Adipocyte (in vitro differentiated cells): ENCODE measurements at regions not wholly inside any gene's neighbourhood (a gene's known extent, or its start where the extent isn't known, plus 50 kb on each side); places are given as distances from the start of the nearest gene placed in this dataset.
"Not testable (repeated sequence)": the region's sequence is repeated elsewhere in the genome, so short reads cannot be mapped to it uniquely, and the experiment has no call there.

Source experiments
- DNase-seq: peaks from one replicate; pipeline ENCODE4 v3.0.0-alpha.2; 2015; ENCODE audit warnings: low read depth
- H3K27me3 ChIP-seq: replicated peaks from 2 replicates; pipeline ENCODE4 v1.7.0; 2013; ENCODE audit warnings: mild to moderate bottlenecking, low read length, moderate library complexity; ENCODE audit not compliant: control insufficient read depth, insufficient read depth
- H3K36me3 ChIP-seq: 2 replicates; pipeline ENCODE4 v1.7.0; 2013; ENCODE audit warnings: low read length, mild to moderate bottlenecking, moderate library complexity; ENCODE audit not compliant: control insufficient read depth, insufficient read depth, severe bottlenecking
- H3K4me1 ChIP-seq: 2 replicates; pipeline ENCODE4 v1.7.0; 2013; ENCODE audit warnings: mild to moderate bottlenecking, low read length, moderate library complexity; ENCODE audit not compliant: control insufficient read depth, insufficient read depth
- H3K4me3 ChIP-seq: 2 replicates; pipeline ENCODE4 v1.7.0; 2013; ENCODE audit warnings: mild to moderate bottlenecking, low read length, moderate library complexity
- H3K9ac ChIP-seq: 2 replicates; pipeline ENCODE4 v1.7.0; 2013; ENCODE audit warnings: mild to moderate bottlenecking, low read length, moderate library complexity
- H3K9me3 ChIP-seq: 2 replicates; pipeline ENCODE4 v1.7.0; 2013; ENCODE audit warnings: mild to moderate bottlenecking, low read length, moderate library complexity; ENCODE audit not compliant: control insufficient read depth

DNA sequence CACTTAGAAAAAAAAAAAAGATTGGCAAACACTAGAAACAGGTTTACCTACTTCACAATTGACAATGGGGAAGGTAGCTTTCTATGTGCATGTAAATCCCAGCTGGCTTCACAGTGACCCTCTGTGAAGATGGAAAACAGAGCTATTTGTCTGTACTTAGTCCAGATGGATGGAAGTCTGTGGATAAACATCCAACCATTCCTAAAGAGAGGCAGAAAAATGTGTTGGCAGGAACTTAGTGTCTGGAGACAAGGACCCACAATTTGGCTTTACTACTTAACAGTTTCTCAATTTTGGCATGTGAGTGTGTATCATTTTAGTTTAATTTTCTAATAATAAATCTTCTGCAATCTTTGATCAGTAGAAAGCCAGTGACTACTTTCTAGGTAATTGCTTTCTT is 154.4 kb downstream of the RAD51AP2 start:
- DNase-seq: no peak
- Histone ChIP-seq H3K36me3 (no peaks in the 10 kb centered on the region), H3K9me3 (no peaks in the 10 kb centered on the region), H3K27me3 (no peaks in the 10 kb centered on the region), H3K4me3 (no peak overlapping the region), H3K9ac (no peak overlapping the region), H3K4me1 (no peaks in the 10 kb centered on the region)

DNA sequence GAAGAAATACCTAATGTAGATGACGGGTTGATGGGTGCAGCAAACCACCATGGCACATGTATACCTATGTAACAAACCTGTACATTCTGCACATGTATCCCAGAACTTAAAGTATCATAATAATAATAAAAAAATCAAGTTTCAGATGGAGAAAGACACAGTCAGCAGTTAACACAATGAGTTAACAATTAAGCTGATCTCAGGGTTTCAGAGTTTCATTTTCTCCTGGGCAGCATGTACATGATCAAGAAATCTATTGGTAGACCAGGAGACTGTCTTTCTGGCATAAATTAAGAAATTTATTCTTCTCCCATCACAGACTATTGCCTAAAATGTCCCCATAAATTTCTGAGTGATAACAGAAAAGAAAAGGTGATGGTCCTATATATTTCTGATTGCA is 155.3 kb downstream of the RAD51AP2 start:
- H3K9me3 ChIP-seq: no peaks in the 10 kb centered on the region
- no peak overlapping the region for H3K4me3 ChIP-seq
- no peak for DNase-seq
- no peaks in the 10 kb centered on the region for H3K27me3 ChIP-seq
- H3K4me1 ChIP-seq: no peaks in the 10 kb centered on the region
- no peaks in the 10 kb centered on the region for H3K36me3 ChIP-seq
- H3K9ac ChIP-seq: no peak overlapping the region

DNA sequence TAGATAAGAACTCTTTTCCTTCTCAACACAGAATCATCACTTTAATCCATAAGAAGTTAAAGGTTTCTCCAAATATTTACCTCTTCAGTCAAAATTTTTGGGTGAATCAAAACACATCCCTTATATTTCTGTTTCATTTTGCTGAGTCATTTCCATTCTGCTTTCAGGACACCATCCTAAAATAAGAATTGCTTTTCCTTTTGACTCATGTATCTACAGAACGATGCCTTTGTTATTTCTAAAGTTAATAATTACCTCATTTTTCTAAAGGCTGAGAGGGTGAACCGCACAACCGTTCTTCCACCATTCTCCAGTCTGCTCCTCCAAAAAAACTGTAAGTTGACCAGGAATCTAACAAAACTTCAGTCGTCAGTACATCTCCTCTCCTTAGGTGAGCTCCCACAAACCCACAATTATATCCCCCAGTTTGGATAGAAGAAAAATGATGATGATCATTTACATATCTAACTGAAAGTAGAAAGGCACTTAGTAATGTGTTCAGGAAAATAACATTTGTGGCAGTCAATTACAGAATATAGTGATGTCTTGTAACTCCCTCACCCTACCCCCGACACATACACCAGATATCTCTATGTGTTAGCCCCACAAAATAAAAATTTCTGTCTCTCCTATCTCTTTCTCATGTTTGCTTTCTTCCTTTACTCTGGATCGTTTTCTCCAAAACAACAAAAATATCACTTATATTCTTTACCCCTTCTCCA is 162.5 kb downstream of the RAD51AP2 start:
- no peak for DNase-seq
- H3K27me3 ChIP-seq: no peaks in the 10 kb centered on the region
- no peaks in the 10 kb centered on the region for H3K36me3 ChIP-seq
- no peak overlapping the region for H3K4me3 ChIP-seq
- no peak overlapping the region for H3K9ac ChIP-seq
- no peaks in the 10 kb centered on the region for H3K4me1 ChIP-seq
- no peaks in the 10 kb centered on the region for H3K9me3 ChIP-seq

DNA sequence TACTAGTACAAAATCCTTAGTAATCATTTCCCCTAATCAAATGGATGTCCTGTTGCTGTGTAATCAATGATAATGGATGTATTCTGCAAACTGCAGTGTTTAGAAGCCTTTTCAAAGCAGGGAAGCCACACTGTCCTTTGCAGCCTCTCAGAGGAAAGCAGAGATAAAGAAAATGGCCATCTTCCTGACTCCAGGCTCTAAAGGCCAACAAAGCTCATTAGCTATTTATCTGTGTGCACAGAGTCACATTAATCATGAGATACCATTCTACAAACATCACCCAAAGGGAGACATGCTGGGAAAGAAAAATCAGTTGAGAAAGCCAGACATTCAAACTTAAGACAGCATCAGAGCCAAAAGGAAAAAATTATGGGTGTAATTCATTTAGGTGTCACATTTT is 165.0 kb downstream of the RAD51AP2 start:
- H3K27me3 ChIP-seq: no peaks in the 10 kb centered on the region
- H3K9ac ChIP-seq: no peak overlapping the region
- H3K36me3 ChIP-seq: no peaks in the 10 kb centered on the region
- H3K4me3 ChIP-seq: no peak overlapping the region
- H3K9me3 ChIP-seq: no peaks in the 10 kb centered on the region
- DNase-seq: no peak
- H3K4me1 ChIP-seq: no peaks in the 10 kb centered on the region

DNA sequence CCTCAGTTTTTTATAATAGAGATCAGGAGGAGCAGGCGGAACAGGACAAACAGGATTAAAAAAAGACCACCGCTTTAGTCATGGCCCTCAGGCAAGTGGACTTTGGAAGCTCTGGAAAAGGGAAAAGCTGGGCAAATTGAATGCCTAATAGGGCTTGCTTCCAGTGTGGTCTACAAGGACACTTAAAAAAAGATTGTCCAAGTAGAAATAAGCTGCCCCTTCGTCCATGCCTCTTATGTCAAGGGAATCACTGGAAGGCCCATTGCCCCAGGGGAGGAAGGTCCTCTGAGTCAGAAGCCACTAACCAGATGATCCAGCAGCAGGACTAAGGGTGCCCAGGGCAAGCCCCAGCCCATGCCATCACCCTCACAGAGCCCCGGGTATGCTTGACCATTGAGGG is 175.5 kb downstream of the RAD51AP2 start:
- not testable (repeated sequence) for H3K36me3 ChIP-seq, H3K9me3 ChIP-seq, H3K4me3 ChIP-seq, H3K27me3 ChIP-seq, H3K9ac ChIP-seq, DNase-seq, H3K4me1 ChIP-seq

DNA sequence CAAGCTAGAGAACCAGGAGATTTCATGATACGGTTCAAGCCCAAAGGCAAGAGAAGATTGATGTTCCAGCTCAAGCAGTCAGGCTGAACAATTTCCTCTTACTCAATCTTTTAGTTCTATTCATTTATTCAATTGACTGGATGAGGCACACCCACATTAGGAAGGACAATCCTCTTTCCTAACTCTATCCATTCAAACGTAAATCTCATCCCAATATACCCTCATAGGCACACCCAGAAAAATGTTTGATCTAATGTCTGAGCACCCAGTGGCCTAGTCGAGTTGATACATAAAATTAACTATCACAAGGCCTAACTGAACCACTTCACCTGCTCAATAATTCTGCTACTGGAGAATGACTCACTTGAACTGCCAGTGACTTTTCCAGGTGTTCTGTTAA is 180.7 kb downstream of the RAD51AP2 start:
- Histone ChIP-seq H3K4me1 (no peaks in the 10 kb centered on the region), H3K36me3 (no peaks in the 10 kb centered on the region), H3K27me3 (no peaks in the 10 kb centered on the region), H3K4me3 (no peak overlapping the region), H3K9me3 (peaks cover 7% of the 10 kb centered on the region), H3K9ac (no peak overlapping the region)
- no peak for DNase-seq

DNA sequence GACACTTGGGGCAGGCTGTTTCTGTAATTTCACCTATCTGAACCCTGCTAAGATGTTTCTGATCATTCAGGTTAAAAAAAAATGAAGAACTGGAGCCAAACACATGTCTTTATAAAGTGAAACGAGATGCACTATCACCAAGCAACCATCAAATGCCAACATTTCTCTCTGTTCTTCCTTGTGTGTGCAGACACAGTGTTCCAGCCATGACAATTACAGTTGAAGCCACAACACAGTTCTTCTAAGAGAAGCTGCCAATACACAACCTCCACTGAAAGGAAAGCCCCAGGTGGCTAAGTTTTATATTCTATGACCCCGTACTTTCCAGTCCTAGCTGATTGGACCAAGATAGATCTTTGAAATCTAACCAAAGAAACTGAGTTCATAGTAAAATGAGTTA is 181.8 kb downstream of the RAD51AP2 start:
- H3K36me3 ChIP-seq: no peaks in the 10 kb centered on the region
- no peak overlapping the region for H3K9ac ChIP-seq
- no peaks in the 10 kb centered on the region for H3K27me3 ChIP-seq
- H3K4me3 ChIP-seq: no peak overlapping the region
- no peaks in the 10 kb centered on the region for H3K4me1 ChIP-seq
- H3K9me3 ChIP-seq: peaks cover 7% of the 10 kb centered on the region
- no peak for DNase-seq

DNA sequence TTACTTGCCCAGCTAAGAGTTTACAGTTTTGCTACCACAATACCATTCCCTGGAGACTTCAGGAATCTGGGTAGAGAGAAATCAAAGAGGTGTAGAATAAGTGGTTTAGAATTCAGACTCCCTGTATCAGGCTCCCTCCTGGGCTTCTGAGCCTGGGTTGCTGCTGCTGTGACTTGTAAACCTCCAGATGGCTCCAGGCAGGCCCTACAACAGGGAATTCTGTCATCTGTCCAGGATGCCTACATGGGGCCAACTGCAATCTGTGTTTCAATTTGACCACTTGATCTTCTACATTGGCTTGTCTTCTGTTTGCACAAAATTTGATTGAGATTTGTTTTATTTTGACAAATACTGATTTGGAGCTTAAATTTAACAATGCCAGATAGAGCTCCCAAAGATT is 183.9 kb downstream of the RAD51AP2 start:
- Histone ChIP-seq H3K27me3 (no peaks in the 10 kb centered on the region), H3K36me3 (no peaks in the 10 kb centered on the region), H3K9ac (no peak overlapping the region), H3K4me1 (no peaks in the 10 kb centered on the region), H3K4me3 (no peak overlapping the region), H3K9me3 (peaks cover 7% of the 10 kb centered on the region)
- no peak for DNase-seq

DNA sequence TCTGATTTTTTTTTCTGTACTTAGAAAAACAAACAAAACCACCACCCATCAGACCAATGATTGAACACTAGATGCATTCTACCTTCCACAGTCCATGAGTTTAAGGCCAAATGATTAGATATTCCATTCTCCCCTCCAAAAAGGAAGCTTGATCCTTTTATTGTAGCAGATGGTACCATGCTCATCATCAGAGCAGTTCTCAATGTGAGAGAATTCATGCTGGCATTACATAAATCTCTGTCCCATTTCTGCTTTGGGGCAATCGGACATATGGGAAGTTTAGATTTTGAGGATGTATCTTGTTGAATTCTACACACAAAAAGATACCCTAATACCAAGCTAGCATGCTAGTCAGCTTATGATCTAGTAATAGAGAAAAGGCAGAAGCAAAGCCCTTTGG is 186.6 kb downstream of the RAD51AP2 start:
- H3K9ac ChIP-seq: no peak overlapping the region
- H3K4me1 ChIP-seq: no peaks in the 10 kb centered on the region
- H3K36me3 ChIP-seq: no peaks in the 10 kb centered on the region
- H3K9me3 ChIP-seq: no peaks in the 10 kb centered on the region
- no peak overlapping the region for H3K4me3 ChIP-seq
- H3K27me3 ChIP-seq: peaks cover 3% of the 10 kb centered on the region
- no peak for DNase-seq

DNA sequence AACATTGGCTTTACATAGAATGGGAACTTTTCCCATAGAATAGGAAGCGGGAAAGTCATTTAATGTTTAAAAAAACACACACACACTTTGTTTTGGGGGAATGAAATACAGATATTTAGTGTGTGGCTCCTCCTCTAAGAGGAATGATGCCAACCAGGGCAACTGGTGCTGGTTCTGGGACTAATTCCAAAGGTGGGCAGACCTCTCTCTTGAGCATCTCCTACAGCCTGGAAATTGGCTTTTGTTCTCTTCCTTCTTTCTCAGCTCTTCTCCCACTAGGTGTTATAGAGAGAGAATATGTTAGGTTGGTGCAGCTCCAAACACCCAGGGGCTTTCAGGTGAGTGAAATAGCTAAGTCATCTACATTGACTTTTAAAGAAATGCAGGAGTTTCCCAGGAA is 190.1 kb downstream of the RAD51AP2 start:
- H3K4me3 ChIP-seq: no peak overlapping the region
- H3K36me3 ChIP-seq: no peaks in the 10 kb centered on the region
- no peak for DNase-seq
- no peaks in the 10 kb centered on the region for H3K4me1 ChIP-seq
- H3K9me3 ChIP-seq: no peaks in the 10 kb centered on the region
- peaks cover 5% of the 10 kb centered on the region for H3K27me3 ChIP-seq
- no peak overlapping the region for H3K9ac ChIP-seq

DNA sequence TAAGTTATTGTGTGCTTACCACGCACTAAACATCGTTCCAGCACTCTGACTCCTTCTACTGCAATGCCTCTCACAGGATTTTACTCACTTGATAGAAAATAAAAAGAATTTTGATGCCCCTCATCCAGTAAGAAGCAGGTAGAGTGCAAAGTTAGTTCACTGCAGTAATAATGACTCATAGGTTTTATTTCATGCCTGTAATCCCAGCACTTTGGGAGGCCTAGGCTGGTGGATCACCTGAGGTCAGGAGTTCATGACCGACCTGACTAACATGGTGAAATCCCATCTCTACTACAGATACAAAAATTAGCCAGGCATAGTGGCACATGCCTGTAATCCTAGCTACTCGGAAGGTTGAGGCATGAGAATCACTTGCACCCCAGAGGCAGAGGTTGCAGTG is 190.6 kb downstream of the RAD51AP2 start:
- H3K9me3 ChIP-seq: no peaks in the 10 kb centered on the region
- no peaks in the 10 kb centered on the region for H3K36me3 ChIP-seq
- H3K9ac ChIP-seq: no peak overlapping the region
- DNase-seq: no peak
- H3K4me1 ChIP-seq: no peaks in the 10 kb centered on the region
- peaks cover 5% of the 10 kb centered on the region for H3K27me3 ChIP-seq
- no peak overlapping the region for H3K4me3 ChIP-seq

DNA sequence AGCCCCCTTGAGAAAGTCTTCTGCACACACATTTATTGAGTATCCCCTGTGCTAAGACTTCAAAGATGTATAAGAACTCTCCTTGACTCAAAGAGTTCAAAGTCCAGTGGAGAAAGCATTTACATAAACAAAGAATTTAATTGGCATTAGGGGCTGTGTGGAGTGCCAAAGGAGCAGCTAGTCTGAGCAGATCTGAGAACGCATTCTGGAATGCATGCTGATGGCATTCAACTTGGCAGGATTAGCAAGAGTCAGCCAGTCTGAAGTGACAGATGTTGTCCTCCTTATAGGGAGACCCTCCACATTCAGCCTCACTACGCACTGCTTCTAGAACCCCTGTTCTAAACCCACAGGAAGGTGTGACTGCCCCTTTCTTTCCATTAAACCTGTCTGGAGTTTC is 191.5 kb downstream of the RAD51AP2 start:
- H3K4me3 ChIP-seq: no peak overlapping the region
- H3K27me3 ChIP-seq: peaks cover 5% of the 10 kb centered on the region
- no peaks in the 10 kb centered on the region for H3K36me3 ChIP-seq
- no peak overlapping the region for H3K9ac ChIP-seq
- no peaks in the 10 kb centered on the region for H3K4me1 ChIP-seq
- DNase-seq: no peak
- H3K9me3 ChIP-seq: no peaks in the 10 kb centered on the region
